SU-DHL-6 (cell line): ENCODE measurements at regions not wholly inside any gene's neighbourhood (a gene's known extent, or its start where the extent isn't known, plus 50 kb on each side); places are given as distances from the start of the nearest gene placed in this dataset.

Source experiments
- H2AFZ ChIP-seq: fragments of 200-600 bp; sonication (generic); 2 replicates; pipeline ENCODE4 v1.6.1; 2014; ENCODE audit warnings: low read depth, mild to moderate bottlenecking, moderate library complexity, mixed read lengths, antibody characterized with exemption, low read length; ENCODE audit not compliant: severe bottlenecking
- H3F3A ChIP-seq: fragments of 200-600 bp; shearing (Covaris generic); 2 replicates; pipeline ENCODE4 v1.6.0; 2016; ENCODE audit warnings: antibody characterized with exemption, mild to moderate bottlenecking; ENCODE audit not compliant: insufficient read depth
- H3K27ac ChIP-seq: fragments of 200-600 bp; sonication (generic); 2 replicates; pipeline ENCODE4 v1.5.1; 2016; ENCODE audit warnings: low read depth, mild to moderate bottlenecking, low read length, moderate library complexity, mixed read lengths
- H3K27me3 ChIP-seq: fragments of 200-600 bp; sonication (generic), shearing (Covaris generic); 2 replicates; pipeline ENCODE4 v1.6.0; 2014; ENCODE audit warnings: mild to moderate bottlenecking, low read length
- H3K36me3 ChIP-seq: fragments of 200-600 bp; sonication (generic); 2 replicates; pipeline ENCODE4 v1.6.1; 2014; ENCODE audit warnings: mild to moderate bottlenecking, low read length, mixed read lengths
- H3K4me2 ChIP-seq: fragments of 300-600, 200-600 bp; shearing (Covaris generic), sonication (generic); 2 replicates; pipeline ENCODE4 v1.6.0; 2014; ENCODE audit warnings: low read length, low read depth, mild to moderate bottlenecking; ENCODE audit not compliant: poor library complexity, severe bottlenecking
- H3K4me3 ChIP-seq: fragments of 200-600 bp; sonication (generic); 2 replicates; pipeline ENCODE4 v1.5.1; 2014; ENCODE audit warnings: antibody characterized with exemption, low read length, mild to moderate bottlenecking, mixed read lengths; ENCODE audit not compliant: insufficient read depth, poor library complexity, severe bottlenecking
- H3K79me2 ChIP-seq: fragments of 200-600 bp; sonication (generic); 2 replicates; pipeline ENCODE4 v1.6.1; 2014; ENCODE audit warnings: mild to moderate bottlenecking, low read length, moderate library complexity; ENCODE audit not compliant: insufficient read depth
- H3K9ac ChIP-seq: fragments of 200-600 bp; sonication (generic); 2 replicates; pipeline ENCODE4 v1.7.0; 2014; ENCODE audit warnings: mild to moderate bottlenecking, low read length
- H3K9me2 ChIP-seq: fragments of 200-600 bp; sonication (generic); replicated peaks from 2 replicates; pipeline ENCODE4 v1.6.1; 2014; ENCODE audit warnings: low read length; ENCODE audit not compliant: insufficient read depth
- H3K9me3 ChIP-seq: fragments of 200-600 bp; sonication (generic); 2 replicates; pipeline ENCODE4 v1.6.1; 2014; ENCODE audit warnings: low read length, mixed read lengths; ENCODE audit not compliant: insufficient read depth
- H4K20me1 ChIP-seq: fragments of 200-600 bp; sonication (generic); 2 replicates; pipeline ENCODE4 v1.6.1; 2014; ENCODE audit warnings: low read depth, mild to moderate bottlenecking, antibody characterized with exemption, low read length, moderate library complexity, mixed read lengths
- EZH2phosphoT487 ChIP-seq: fragments of 200-600 bp; sonication (generic), shearing (Covaris generic); conservative IDR thresholded peaks from 2 replicates; pipeline ENCODE4 v1.6.1; 2018; ENCODE audit warnings: mild to moderate bottlenecking, antibody characterized with exemption, low read length, moderate library complexity, mixed read lengths
- TF ChIP-seq, protein P1 (sequence below): fragments of 200-600 bp; sonication (generic); IDR thresholded peaks from one replicate; pipeline ENCODE4 v1.5.1; 2017; ENCODE audit warnings: antibody characterized with exemption, mild to moderate bottlenecking, low read length, moderate library complexity; ENCODE audit not compliant: insufficient read depth, poor library complexity, severe bottlenecking

DNA sequence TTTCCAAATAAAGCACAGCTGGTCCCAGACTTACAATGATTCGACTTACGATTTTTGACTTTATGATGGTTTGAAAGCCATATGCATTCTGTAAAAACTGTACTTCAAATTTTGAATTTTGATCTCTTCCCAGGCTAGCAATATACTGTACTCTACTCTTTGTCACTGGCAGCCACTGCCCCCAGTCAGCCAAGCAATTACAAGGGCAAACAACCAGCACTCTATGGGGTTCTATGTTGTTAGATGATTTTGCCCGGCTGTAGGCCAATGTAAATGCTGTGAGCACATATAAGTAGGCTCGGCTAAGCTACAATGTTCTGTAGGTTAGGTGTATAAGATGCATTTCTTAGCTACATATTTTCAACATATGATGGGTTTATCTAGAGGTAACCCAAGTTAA is 217.3 kb downstream of the RAB38 start:
- Histone ChIP-seq H4K20me1 (no peaks in the 10 kb centered on the region), H3K27ac (no peak overlapping the region), H3K27me3 (no peaks in the 10 kb centered on the region), H3K9me3 (no peaks in the 10 kb centered on the region), H3K9me2 (no peaks in the 10 kb centered on the region), H3K79me2 (no peaks in the 10 kb centered on the region), H3F3A (no peaks in the 10 kb centered on the region), H3K9ac (no peak overlapping the region), H3K36me3 (no peaks in the 10 kb centered on the region), H3K4me2 (no peak overlapping the region), H3K4me3 (no peak overlapping the region), H2AFZ (no peak overlapping the region)
- TF ChIP-seq EZH2phosphoT487, result no peak
- TF ChIP-seq, protein P1, sequence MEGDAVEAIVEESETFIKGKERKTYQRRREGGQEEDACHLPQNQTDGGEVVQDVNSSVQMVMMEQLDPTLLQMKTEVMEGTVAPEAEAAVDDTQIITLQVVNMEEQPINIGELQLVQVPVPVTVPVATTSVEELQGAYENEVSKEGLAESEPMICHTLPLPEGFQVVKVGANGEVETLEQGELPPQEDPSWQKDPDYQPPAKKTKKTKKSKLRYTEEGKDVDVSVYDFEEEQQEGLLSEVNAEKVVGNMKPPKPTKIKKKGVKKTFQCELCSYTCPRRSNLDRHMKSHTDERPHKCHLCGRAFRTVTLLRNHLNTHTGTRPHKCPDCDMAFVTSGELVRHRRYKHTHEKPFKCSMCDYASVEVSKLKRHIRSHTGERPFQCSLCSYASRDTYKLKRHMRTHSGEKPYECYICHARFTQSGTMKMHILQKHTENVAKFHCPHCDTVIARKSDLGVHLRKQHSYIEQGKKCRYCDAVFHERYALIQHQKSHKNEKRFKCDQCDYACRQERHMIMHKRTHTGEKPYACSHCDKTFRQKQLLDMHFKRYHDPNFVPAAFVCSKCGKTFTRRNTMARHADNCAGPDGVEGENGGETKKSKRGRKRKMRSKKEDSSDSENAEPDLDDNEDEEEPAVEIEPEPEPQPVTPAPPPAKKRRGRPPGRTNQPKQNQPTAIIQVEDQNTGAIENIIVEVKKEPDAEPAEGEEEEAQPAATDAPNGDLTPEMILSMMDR, result no peak

DNA sequence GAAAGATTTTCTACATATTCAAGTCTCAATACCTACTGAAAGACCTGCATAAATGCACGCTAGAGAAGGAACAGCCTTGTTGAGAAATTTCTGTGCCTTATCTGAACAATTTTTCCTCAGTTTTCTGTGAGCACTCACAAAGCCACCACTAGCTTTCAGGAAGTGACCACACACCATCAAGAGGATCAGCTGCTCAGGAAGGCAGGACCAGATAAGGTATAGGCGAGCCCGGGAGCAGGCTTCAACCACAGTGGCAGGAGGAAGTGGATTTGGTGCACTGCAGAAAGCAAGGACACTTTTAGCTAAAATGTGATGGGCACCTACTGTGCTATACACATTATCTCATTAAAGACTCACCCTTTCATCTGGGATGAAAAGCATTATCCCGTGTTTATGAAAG is 220.8 kb downstream of the RAB38 start:
- Histone ChIP-seq H4K20me1 (no peaks in the 10 kb centered on the region), H3K79me2 (no peaks in the 10 kb centered on the region), H3K36me3 (no peaks in the 10 kb centered on the region), H3K9me3 (no peaks in the 10 kb centered on the region), H3K27me3 (no peaks in the 10 kb centered on the region), H3K9ac (no peak overlapping the region), H3K4me2 (no peak overlapping the region), H3F3A (no peaks in the 10 kb centered on the region), H3K4me3 (no peak overlapping the region), H3K27ac (no peak overlapping the region), H3K9me2 (no peaks in the 10 kb centered on the region), H2AFZ (no peak overlapping the region)
- TF ChIP-seq, protein P1, result no peak
- TF ChIP-seq EZH2phosphoT487, result no peak

DNA sequence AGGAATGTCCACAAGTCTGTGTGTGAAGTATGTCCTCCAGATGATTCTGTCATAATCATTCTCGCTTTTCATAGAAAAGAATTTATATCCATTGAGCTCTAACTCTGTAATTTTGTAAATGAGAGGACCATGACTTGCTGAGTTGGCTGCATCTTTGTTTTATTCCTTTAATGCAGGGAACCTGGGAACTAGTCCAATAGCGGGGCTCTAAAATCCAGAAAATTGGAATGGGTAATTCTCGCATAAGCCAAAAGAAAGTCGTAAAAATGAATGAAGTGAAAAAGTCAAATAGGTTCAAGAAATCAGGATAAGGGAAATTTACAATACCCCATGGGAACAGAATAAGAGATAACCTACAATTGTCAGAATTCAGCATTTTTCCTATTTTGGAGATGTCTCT is 232.5 kb downstream of the RAB38 start:
- no peak overlapping the region for H2AFZ ChIP-seq
- H3K9ac ChIP-seq, result no peak overlapping the region
- no peaks in the 10 kb centered on the region for H3K79me2 ChIP-seq
- H3F3A ChIP-seq, result no peaks in the 10 kb centered on the region
- TF ChIP-seq, protein P1, result no peak
- no peak for TF ChIP-seq EZH2phosphoT487
- no peak overlapping the region for H3K4me2 ChIP-seq
- H3K27me3 ChIP-seq, result no peaks in the 10 kb centered on the region
- no peaks in the 10 kb centered on the region for H3K9me2 ChIP-seq
- H3K36me3 ChIP-seq, result no peaks in the 10 kb centered on the region
- H3K4me3 ChIP-seq, result no peak overlapping the region
- no peaks in the 10 kb centered on the region for H4K20me1 ChIP-seq
- H3K27ac ChIP-seq, result no peak overlapping the region
- H3K9me3 ChIP-seq, result no peaks in the 10 kb centered on the region
